ENCODE measurements at regions not wholly inside any gene's neighbourhood (a gene's known extent, or its start where the extent isn't known, plus 50 kb on each side); places are given as distances from the start of the nearest gene placed in this dataset.
A peak's percentile ranks its signal among the peaks of the same experiment; 100 is the strongest.

DNA sequence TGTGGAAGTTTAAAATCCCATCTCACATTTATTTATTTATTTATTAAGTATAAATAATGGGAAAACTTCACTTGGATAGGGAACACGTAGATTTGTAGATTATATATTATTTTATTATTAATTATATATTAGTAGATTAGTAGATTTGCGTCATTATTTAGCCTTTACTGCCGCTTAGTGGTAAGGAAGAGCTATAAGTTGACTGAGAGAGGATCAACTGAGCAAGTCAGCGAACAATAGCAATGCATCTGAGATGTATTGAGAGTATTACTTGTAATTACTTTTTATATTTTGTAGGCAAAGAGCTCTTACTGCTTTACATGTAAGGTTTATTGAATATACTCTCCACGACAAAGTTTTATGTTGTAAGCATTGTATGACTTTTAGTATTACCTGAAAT is 244.5 kb upstream of the ANKRD30A start:
- Histone ChIP-seq H3K4me3 (no peak overlapping the region), H3K36me3 (no peaks in the 10 kb centered on the region), H3K4me1 (no peaks in the 10 kb centered on the region), H3K27ac (no peak overlapping the region), H3K27me3 (no peaks in the 10 kb centered on the region), H3K9me3 (no peaks in the 10 kb centered on the region)
- no peak for DNase-seq (ENCODE audit: low spot score in 2 of 2)
- 8 to 9% methylated on average over 5 of the region's 5 CpGs for WGBS, 2 donors
- TF ChIP-seq CTCF (IDR thresholded peaks at IDR 0.05) (peak in 2 of 5 experiments; percentile 11 to 31), EP300 (IDR thresholded peaks at IDR 0.05) (no peak)

- H3K27ac ChIP-seq = no peak overlapping the region
- WGBS, 2 donors = 73 to 75% methylated on average over 6 of the region's 6 CpGs
- no peaks in the 10 kb centered on the region for H3K9me3 ChIP-seq
- H3K4me1 ChIP-seq = no peaks in the 10 kb centered on the region
- no peak overlapping the region for H3K4me3 ChIP-seq
- H3K27me3 ChIP-seq = no peaks in the 10 kb centered on the region
- no peak for TF ChIP-seq POLR2A (IDR thresholded peaks at IDR 0.05)
- no peak for TF ChIP-seq CTCF (IDR thresholded peaks at IDR 0.05)
- no peak for DNase-seq (ENCODE audit: low spot score in 2 of 2)
- no peaks in the 10 kb centered on the region for H3K36me3 ChIP-seq
These were observed 252.6 kb upstream of the ANKRD30A start for GRCh38 chr10:36872702-36873393.

DNA sequence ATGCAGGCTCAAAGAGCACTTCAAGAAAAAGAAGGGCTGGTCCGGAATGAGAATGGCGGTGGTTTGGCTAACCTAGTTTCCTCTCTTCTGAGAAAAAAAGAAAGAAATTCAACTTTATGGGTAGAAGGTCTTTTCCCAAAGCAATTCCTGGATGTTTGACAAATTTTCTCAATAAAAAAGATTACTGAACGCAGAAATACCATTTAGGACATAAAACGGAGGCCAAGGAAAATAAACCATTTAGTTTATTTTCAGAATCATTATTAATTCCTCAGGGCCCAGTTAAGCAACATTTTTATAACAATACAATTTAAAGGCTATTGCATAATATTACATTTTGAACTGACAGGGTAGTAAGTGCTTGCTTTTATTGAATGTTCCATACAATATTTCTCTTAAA is 284.6 kb upstream of the ANKRD30A start:
- no peaks in the 10 kb centered on the region for H3K9me3 ChIP-seq
- H3K27me3 ChIP-seq = no peaks in the 10 kb centered on the region
- TF ChIP-seq CTCF (IDR thresholded peaks at IDR 0.05) (no peak), POLR2A (IDR thresholded peaks at IDR 0.05) (no peak), EP300 (IDR thresholded peaks at IDR 0.05) (no peak)
- H3K27ac ChIP-seq = no peak overlapping the region
- no peak for DNase-seq (ENCODE audit: low spot score in 2 of 2)
- H3K4me3 ChIP-seq = no peak overlapping the region
- H3K4me1 ChIP-seq = peaks cover 0 to 8% (median 0%) of the 10 kb centered on the region in 4 donors
- no peaks in the 10 kb centered on the region for H3K36me3 ChIP-seq
- 25 to 35% methylated on average over 4 of the region's 4 CpGs for WGBS, 2 donors

DNA sequence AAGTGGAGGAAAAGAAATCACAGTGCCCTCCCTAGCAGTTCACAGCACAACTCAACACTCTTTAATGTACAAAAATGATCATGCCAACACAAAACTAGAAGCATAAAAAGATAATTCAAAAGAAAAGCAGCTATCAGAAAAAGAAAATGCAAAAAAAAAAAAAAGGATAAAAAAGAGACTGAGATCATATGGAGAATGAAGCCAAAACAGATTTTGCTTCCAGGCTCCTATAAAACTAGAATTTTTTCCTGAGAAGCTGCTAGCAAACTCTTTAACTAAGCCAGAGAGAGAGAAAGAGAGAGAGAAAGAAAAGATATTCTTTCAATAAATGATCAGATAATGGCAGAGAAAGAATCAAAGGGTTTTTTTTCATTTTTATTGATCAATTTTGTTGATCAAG is 288.0 kb upstream of the ANKRD30A start:
- Histone ChIP-seq H3K4me3 (no peak overlapping the region), H3K9me3 (no peaks in the 10 kb centered on the region), H3K4me1 (peaks cover 0 to 8% (median 0%) of the 10 kb centered on the region in 4 donors), H3K36me3 (no peaks in the 10 kb centered on the region), H3K27ac (no peak overlapping the region), H3K27me3 (no peaks in the 10 kb centered on the region)
- DNase-seq (ENCODE audit: low spot score in 2 of 2) = no peak
- TF ChIP-seq POLR2A (IDR thresholded peaks at IDR 0.05) (no peak), EP300 (IDR thresholded peaks at IDR 0.05) (no peak), CTCF (IDR thresholded peaks at IDR 0.05) (no peak)

DNA sequence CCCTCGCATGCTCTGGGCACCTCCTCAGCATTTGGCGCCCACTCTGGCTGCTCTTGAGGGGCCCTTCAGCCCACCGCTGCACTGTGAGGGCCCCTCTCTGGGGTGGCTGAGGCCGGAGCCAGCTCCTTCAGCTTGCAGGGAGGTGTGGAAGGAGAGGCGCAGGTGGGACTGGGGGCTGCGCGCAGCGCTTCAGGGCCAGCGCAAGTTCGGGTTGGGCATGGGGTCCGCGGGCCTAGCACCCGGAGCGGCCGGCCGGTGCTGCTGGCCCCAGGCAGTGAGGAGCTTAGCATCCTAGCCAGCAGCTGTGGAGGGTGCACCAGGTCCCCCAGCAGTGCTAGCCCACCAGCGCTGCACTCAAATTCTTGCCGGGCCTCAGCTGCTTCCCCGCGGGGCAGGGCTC is 305.6 kb upstream of the ANKRD30A start:
- H3K9me3 ChIP-seq = peaks cover 0 to 5% (median 0%) of the 10 kb centered on the region in 4 donors
- no peaks in the 10 kb centered on the region for H3K27me3 ChIP-seq
- H3K4me1 ChIP-seq = no peaks in the 10 kb centered on the region
- no peak overlapping the region for H3K4me3 ChIP-seq
- H3K36me3 ChIP-seq = no peaks in the 10 kb centered on the region
- TF ChIP-seq CTCF (IDR thresholded peaks at IDR 0.05) (no peak), EP300 (IDR thresholded peaks at IDR 0.05) (no peak), POLR2A (IDR thresholded peaks at IDR 0.05) (no peak)
- 91 to 94% methylated on average over 13 to 17 of the region's 20 CpGs for WGBS, 2 donors
- H3K27ac ChIP-seq = no peak overlapping the region
- no peak for DNase-seq (ENCODE audit: low spot score in 2 of 2)
